ENCODE measurements at regions not wholly inside any gene's neighbourhood (a gene's known extent, or its start where the extent isn't known, plus 50 kb on each side); places are given as distances from the start of the nearest gene placed in this dataset.

DNA sequence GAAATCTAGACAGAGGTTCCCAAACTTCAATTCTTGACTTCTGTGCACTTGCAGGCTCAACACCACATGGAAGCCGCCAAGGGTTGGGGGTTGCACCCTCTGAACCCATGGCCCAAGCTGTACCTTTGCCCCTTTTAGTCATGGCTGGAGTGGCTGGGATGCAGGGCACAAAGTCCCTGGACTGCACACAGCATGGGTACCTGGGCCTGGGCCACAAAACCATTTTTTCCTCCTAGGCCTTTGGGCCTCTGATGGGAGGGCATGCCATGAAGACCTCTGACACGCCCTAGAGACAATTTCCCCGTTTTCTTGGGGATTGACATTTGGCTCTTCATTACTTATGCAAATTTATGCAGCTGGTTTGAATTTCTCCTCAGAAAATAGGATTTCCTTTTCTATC lies 342.0 kb downstream of the TPBG start:
- WGBS, 5 donors, result 72 to 85% (median 82%) methylated on average over 3 of the region's 3 CpGs
- intact Hi-C loops (cut with DNase I; ENCODE audit: low total_unique reads), result no loop called here

DNA sequence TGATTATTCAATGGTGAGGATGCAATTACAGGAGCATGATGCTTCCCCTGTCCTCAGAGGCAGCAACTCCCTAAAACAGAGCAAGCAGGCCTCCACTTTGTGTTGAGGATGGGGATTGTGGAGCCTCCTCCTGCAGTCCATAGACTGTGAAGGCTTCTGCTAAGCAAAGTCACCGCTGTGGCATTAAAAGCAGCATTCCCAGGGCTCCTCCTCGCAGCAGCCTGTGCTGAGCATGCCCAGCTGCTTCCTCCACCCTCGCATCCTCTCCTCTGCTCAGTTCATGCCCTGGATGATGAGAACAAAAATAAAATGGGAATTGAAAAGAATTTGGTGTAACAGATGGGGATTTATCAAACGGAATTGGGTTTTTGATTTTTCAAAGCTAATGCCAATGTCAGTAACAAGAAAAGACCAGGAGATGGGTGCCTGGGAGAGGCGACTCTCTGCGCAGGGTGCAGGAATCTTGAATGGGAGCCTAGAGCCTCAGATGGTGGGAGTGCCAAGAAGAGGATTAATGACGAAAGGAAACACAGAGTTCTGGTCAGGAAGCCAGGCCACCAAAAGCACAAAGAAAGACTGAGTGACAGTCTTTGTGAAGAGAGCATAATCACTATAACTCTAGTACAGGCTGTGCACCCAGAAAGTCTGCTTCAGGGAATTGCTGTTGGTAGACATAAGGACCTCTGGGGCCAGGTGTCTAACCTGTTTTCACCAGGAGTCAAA lies 347.6 kb downstream of the TPBG start:
- H3K27ac ChIP-seq, result no peak overlapping the region
- H3K36me3 ChIP-seq, result no peaks in the 10 kb centered on the region
- TF ChIP-seq CTCF (IDR thresholded peaks at IDR 0.05), result no peak
- TF ChIP-seq POLR2A (IDR thresholded peaks at IDR 0.05), result no peak
- TF ChIP-seq EP300 (IDR thresholded peaks at IDR 0.05), result no peak
- no peak for TF ChIP-seq POLR2AphosphoS5 (IDR thresholded peaks at IDR 0.05)
- 61 to 81% (median 76%) methylated on average over 7 of the region's 7 CpGs for WGBS, 5 donors
- H3K4me1 ChIP-seq, result no peaks in the 10 kb centered on the region
- no peak overlapping the region for H3K4me3 ChIP-seq
- H3K27me3 ChIP-seq, result no peaks in the 10 kb centered on the region
- peaks cover 0 to 8% (median 0%) of the 10 kb centered on the region in 4 donors for H3K9me3 ChIP-seq
- intact Hi-C loops (cut with DNase I; ENCODE audit: low total_unique reads), result no loop called here
- no peak for DNase-seq

More for the DNA sequence above, 342.0 kb downstream of the TPBG start:
- no peaks in the 10 kb centered on the region for H3K4me1 ChIP-seq
- H3K36me3 ChIP-seq, result no peaks in the 10 kb centered on the region
- TF ChIP-seq POLR2AphosphoS5 (IDR thresholded peaks at IDR 0.05), result no peak
- TF ChIP-seq CTCF (IDR thresholded peaks at IDR 0.05), result no peak
- TF ChIP-seq EP300 (IDR thresholded peaks at IDR 0.05), result no peak
- TF ChIP-seq POLR2A (IDR thresholded peaks at IDR 0.05), result no peak
- H3K27ac ChIP-seq, result no peak overlapping the region
- no peaks in the 10 kb centered on the region for H3K27me3 ChIP-seq
- no peak for DNase-seq
- H3K9me3 ChIP-seq, result peaks cover 0 to 12% (median 6%) of the 10 kb centered on the region in 4 donors
- no peak overlapping the region for H3K4me3 ChIP-seq

DNA sequence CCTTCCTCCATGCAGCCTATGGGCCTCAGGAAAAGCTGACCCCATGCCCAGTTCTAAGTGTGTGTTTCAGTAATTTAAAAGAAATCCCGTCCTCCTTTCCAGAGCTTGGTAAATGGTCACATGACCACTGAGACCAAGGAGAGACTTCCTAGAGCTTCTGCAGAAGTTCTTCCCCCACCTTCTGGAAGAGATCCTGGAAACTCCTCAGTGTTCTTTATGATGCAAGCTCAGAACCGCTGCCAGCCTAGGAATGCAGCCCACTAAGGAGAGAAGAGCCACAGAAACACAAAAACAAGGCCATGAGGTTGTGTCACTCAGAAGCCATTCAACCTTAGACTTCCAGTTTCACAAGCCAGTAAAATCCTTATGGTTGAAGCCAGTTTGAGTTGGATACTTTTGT lies 348.4 kb downstream of the TPBG start:
- intact Hi-C loops (cut with DNase I; ENCODE audit: low total_unique reads), result no loop called here
- Histone ChIP-seq H3K4me3 (no peak overlapping the region), H3K27me3 (no peaks in the 10 kb centered on the region), H3K9me3 (peaks cover 0 to 8% (median 0%) of the 10 kb centered on the region in 4 donors), H3K27ac (no peak overlapping the region), H3K4me1 (no peaks in the 10 kb centered on the region), H3K36me3 (no peaks in the 10 kb centered on the region)
- no peak for TF ChIP-seq CTCF (IDR thresholded peaks at IDR 0.05)
- no peak for TF ChIP-seq POLR2AphosphoS5 (IDR thresholded peaks at IDR 0.05)
- no peak for TF ChIP-seq POLR2A (IDR thresholded peaks at IDR 0.05)
- no peak for TF ChIP-seq EP300 (IDR thresholded peaks at IDR 0.05)
- no peak for DNase-seq
- 36 to 77% (median 59%) methylated on average over 2 of the region's 2 CpGs for WGBS, 5 donors

- no peak overlapping the region for H3K27ac ChIP-seq
- DNase-seq, result no peak
- H3K27me3 ChIP-seq, result no peaks in the 10 kb centered on the region
- TF ChIP-seq CTCF (IDR thresholded peaks at IDR 0.05) (no peak), POLR2A (IDR thresholded peaks at IDR 0.05) (no peak), EP300 (IDR thresholded peaks at IDR 0.05) (no peak), POLR2AphosphoS5 (IDR thresholded peaks at IDR 0.05) (no peak)
- H3K36me3 ChIP-seq, result no peaks in the 10 kb centered on the region
- no peak overlapping the region for H3K4me3 ChIP-seq
- 20 to 56% (median 40%) methylated on average over 2 of the region's 2 CpGs for WGBS, 5 donors
- peaks cover 0 to 8% (median 0%) of the 10 kb centered on the region in 4 donors for H3K9me3 ChIP-seq
- intact Hi-C loops (cut with DNase I; ENCODE audit: low total_unique reads), result no loop called here
- no peaks in the 10 kb centered on the region for H3K4me1 ChIP-seq
Measured at GRCh38 chr6:82712389-82712788, 348.8 kb downstream of the TPBG start.
